GM23338 (cell line): ENCODE measurements at regions not wholly inside any gene's neighbourhood (a gene's known extent, or its start where the extent isn't known, plus 50 kb on each side); places are given as distances from the start of the nearest gene placed in this dataset.
A peak's percentile ranks its signal among the peaks of the same experiment; 100 is the strongest.

ENCODE experiments used
- ATAC-seq: fragments of 200-7000 bp; cut with Tn5 transposase; 3 replicates; pipeline ENCODE4 v1.9.1; 2020
- DNase-seq: peaks from one replicate; pipeline ENCODE4 v3.0.0-alpha.2; 2015; ENCODE audit warnings: low spot score
- H2AFZ ChIP-seq: fragments of 200-600 bp; sonication (generic); 2 replicates; pipeline ENCODE4 v1.8.0; 2016; ENCODE audit warnings: antibody characterized with exemption, mild to moderate bottlenecking, moderate library complexity
- H3F3A ChIP-seq: fragments of 200-600 bp; sonication (generic); replicated peaks from 2 replicates; pipeline ENCODE4 v1.8.0; 2017; ENCODE audit warnings: antibody characterized with exemption, mixed run types, low read depth
- H3K27ac ChIP-seq: fragments of 200-600 bp; sonication (generic); 2 replicates; pipeline ENCODE4 v1.6.1; 2016; ENCODE audit warnings: low read depth
- H3K27me3 ChIP-seq: fragments of 200-600 bp; sonication (generic); 2 replicates; pipeline ENCODE4 v1.8.0; 2016; ENCODE audit warnings: mild to moderate bottlenecking, mixed run types, moderate library complexity; ENCODE audit not compliant: insufficient read depth
- H3K36me3 ChIP-seq: fragments of 200-600 bp; sonication (generic); 2 replicates; pipeline ENCODE4 v1.8.0; 2016; ENCODE audit warnings: mild to moderate bottlenecking; ENCODE audit not compliant: insufficient read depth
- H3K4me1 ChIP-seq: fragments of 200-600 bp; sonication (generic); 2 replicates; pipeline ENCODE4 v1.8.0; 2016; ENCODE audit warnings: mild to moderate bottlenecking, moderate library complexity; ENCODE audit not compliant: insufficient read depth
- H3K4me2 ChIP-seq: fragments of 200-600 bp; sonication (generic); 2 replicates; pipeline ENCODE4 v1.7.1; 2017; ENCODE audit warnings: mixed run types
- H3K4me3 ChIP-seq: fragments of 200-600 bp; sonication (generic); 2 replicates; pipeline ENCODE4 v1.6.1; 2016; ENCODE audit warnings: mixed run types
- H3K79me2 ChIP-seq: fragments of 200-600 bp; sonication (generic); replicated peaks from 2 replicates; pipeline ENCODE4 v1.8.0; 2017; ENCODE audit warnings: mild to moderate bottlenecking; ENCODE audit not compliant: insufficient read depth
- H3K9me2 ChIP-seq: fragments of 200-600 bp; sonication (generic); 2 replicates; pipeline ENCODE4 v1.8.0; 2017; ENCODE audit not compliant: insufficient read depth
- H4K20me1 ChIP-seq: fragments of 200-600 bp; sonication (generic); replicated peaks from 2 replicates; pipeline ENCODE4 v1.8.0; 2017; ENCODE audit warnings: mild to moderate bottlenecking; ENCODE audit not compliant: insufficient read depth
- H3K27ac Mint-ChIP-seq: 2 replicates; pipeline ENCODE4 v1.8.0; 2020; ENCODE audit warnings: inconsistent platforms, mild to moderate bottlenecking, moderate library complexity, mixed read lengths
- H3K27me3 Mint-ChIP-seq: 3 replicates; pipeline ENCODE4 v1.8.0; 2022; ENCODE audit warnings: low read depth, mild to moderate bottlenecking, moderate library complexity, mixed read lengths, inconsistent platforms; ENCODE audit not compliant: insufficient read depth, poor library complexity
- H3K36me3 Mint-ChIP-seq: 3 replicates; pipeline ENCODE4 v1.8.0; 2021; ENCODE audit warnings: low read depth, mild to moderate bottlenecking, inconsistent platforms, moderate library complexity, mixed read lengths
- H3K4me1 Mint-ChIP-seq: 3 replicates; pipeline ENCODE4 v1.8.0; 2020; ENCODE audit warnings: mild to moderate bottlenecking, inconsistent platforms, mixed read lengths
- H3K4me3 Mint-ChIP-seq: 3 replicates; pipeline ENCODE4 v1.8.0; 2021; ENCODE audit warnings: moderate library complexity, mild to moderate bottlenecking, inconsistent platforms, mixed read lengths
- H3K9me3 Mint-ChIP-seq: 3 replicates; pipeline ENCODE4 v1.8.0; 2020; ENCODE audit warnings: moderate library complexity, mild to moderate bottlenecking, inconsistent platforms, mixed read lengths
- CREB1 ChIP-seq: fragments of 250-450 bp; sonication (Bioruptor Pico); IDR thresholded peaks from 2 replicates; pipeline ENCODE4 v1.5.0; 2020; ENCODE audit warnings: low read depth, mild to moderate bottlenecking, moderate library complexity
- EZH2 ChIP-seq: fragments of 200-600 bp; sonication (generic); IDR thresholded peaks from one replicate; pipeline ENCODE4 v1.8.0; 2017; ENCODE audit warnings: antibody characterized with exemption, mild to moderate bottlenecking, low read depth; ENCODE audit not compliant: unreplicated experiment
- EZH2phosphoT487 ChIP-seq: fragments of 200-600 bp; sonication (generic); IDR thresholded peaks from one replicate; pipeline ENCODE4 v1.8.1; 2018; ENCODE audit warnings: antibody characterized with exemption; ENCODE audit not compliant: unreplicated experiment
- JUNB ChIP-seq: IDR thresholded peaks from one replicate; pipeline ENCODE4 v1.6.1; 2016; ENCODE audit warnings: antibody characterized with exemption; ENCODE audit not compliant: unreplicated experiment
- NANOG ChIP-seq: IDR thresholded peaks from 2 replicates; pipeline ENCODE4 v1.6.1; 2016; ENCODE audit warnings: antibody characterized with exemption, borderline replicate concordance
- POLR2AphosphoS5 ChIP-seq: IDR thresholded peaks from 2 replicates; pipeline ENCODE4 v1.6.1; 2016; ENCODE audit warnings: antibody characterized with exemption, low read depth
- STAT1 ChIP-seq: IDR thresholded peaks from one replicate; pipeline ENCODE4 v1.6.1; 2016; ENCODE audit warnings: antibody characterized with exemption; ENCODE audit not compliant: unreplicated experiment
- ZNF114 ChIP-seq: fragments of 250-450 bp; sonication (Bioruptor Pico); IDR thresholded peaks from 2 replicates; pipeline ENCODE4 v1.5.0; 2020; ENCODE audit warnings: mild to moderate bottlenecking, moderate library complexity
- ZNF331 ChIP-seq: fragments of 250-450 bp; sonication (Bioruptor Pico); IDR thresholded peaks from 2 replicates; pipeline ENCODE4 v1.5.0; 2020; ENCODE audit warnings: low read depth, mild to moderate bottlenecking, moderate library complexity
- TF ChIP-seq, protein P1 (sequence below): IDR thresholded peaks from 2 replicates; pipeline ENCODE4 v1.6.1; 2016; ENCODE audit warnings: antibody characterized with exemption
- TF ChIP-seq, protein P2 (sequence below), 2 experiments: fragments of 200-600 bp in 1 of 2; sonication (generic) in 1 of 2; conservative IDR thresholded peaks; 2 replicates each; pipeline versions ENCODE4 v1.5.1 to v1.6.1; 2016 to 2017; ENCODE audit warnings: antibody characterized with exemption in 2 of 2, low read depth in 2 of 2, mild to moderate bottlenecking in 2 of 2, moderate library complexity in 1 of 2
- TF ChIP-seq, protein P3 (sequence below): IDR thresholded peaks from one replicate; pipeline ENCODE4 v1.6.1; 2018; ENCODE audit warnings: antibody characterized with exemption; ENCODE audit not compliant: unreplicated experiment
- TF ChIP-seq, protein P4 (sequence below): fragments of 250-450 bp; sonication (Bioruptor Pico); IDR thresholded peaks from 2 replicates; pipeline ENCODE4 v1.5.0; 2020; ENCODE audit warnings: mild to moderate bottlenecking, moderate library complexity

DNA sequence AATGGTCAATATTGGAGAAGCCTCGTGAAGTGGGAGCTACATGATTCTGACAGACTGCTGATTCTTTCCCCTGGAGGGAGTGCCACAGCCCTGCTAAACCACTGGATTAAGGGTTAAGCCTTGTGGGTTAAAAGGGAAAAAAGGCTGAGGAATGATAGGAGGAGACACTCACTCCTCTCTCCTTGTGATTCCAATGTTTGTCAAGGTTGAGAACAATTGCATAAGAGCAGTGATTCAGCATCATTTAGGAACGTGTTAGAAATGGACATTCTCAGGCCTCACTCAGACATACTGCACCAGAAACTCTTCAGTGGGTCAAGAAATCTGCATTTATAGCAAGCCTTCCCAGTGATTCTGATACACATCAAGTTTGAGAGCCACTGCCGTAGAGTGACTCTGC, 87.8 kb upstream of the GZMB start:
- no peaks in the 10 kb centered on the region for H3K4me1 Mint-ChIP-seq
- no peaks in the 10 kb centered on the region for H3K9me3 Mint-ChIP-seq
- Histone ChIP-seq H3K9me2 (0 out of 2 replicates have a peak, but pooled peaks cover under 1% of the 10 kb centered on the region), H3F3A (no peaks in the 10 kb centered on the region), H3K36me3 (no peaks in the 10 kb centered on the region), H3K4me2 (no peak overlapping the region), H3K4me1 (no peaks in the 10 kb centered on the region), H3K79me2 (no peaks in the 10 kb centered on the region), H3K27me3 (no peaks in the 10 kb centered on the region), H3K4me3 (no peak overlapping the region), H2AFZ (peak overlapping the region; percentile 69; the same call in 1 of the 2 replicates), H3K27ac (no peak overlapping the region), H4K20me1 (no peaks in the 10 kb centered on the region)
- H3K27me3 Mint-ChIP-seq, result no peaks in the 10 kb centered on the region
- ATAC-seq, result no peak
- DNase-seq, result no peak
- TF ChIP-seq ZNF331 (CRISPR knock-in tag) (no peak), CREB1 (CRISPR knock-in tag) (no peak), EZH2phosphoT487 (no peak), STAT1 (no peak), POLR2AphosphoS5 (no peak), EZH2 (no peak), JUNB (no peak), ZNF114 (CRISPR knock-in tag) (no peak), NANOG (no peak)
- TF ChIP-seq, protein P1, sequence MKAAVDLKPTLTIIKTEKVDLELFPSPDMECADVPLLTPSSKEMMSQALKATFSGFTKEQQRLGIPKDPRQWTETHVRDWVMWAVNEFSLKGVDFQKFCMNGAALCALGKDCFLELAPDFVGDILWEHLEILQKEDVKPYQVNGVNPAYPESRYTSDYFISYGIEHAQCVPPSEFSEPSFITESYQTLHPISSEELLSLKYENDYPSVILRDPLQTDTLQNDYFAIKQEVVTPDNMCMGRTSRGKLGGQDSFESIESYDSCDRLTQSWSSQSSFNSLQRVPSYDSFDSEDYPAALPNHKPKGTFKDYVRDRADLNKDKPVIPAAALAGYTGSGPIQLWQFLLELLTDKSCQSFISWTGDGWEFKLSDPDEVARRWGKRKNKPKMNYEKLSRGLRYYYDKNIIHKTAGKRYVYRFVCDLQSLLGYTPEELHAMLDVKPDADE, result no peak
- TF ChIP-seq, protein P2, sequence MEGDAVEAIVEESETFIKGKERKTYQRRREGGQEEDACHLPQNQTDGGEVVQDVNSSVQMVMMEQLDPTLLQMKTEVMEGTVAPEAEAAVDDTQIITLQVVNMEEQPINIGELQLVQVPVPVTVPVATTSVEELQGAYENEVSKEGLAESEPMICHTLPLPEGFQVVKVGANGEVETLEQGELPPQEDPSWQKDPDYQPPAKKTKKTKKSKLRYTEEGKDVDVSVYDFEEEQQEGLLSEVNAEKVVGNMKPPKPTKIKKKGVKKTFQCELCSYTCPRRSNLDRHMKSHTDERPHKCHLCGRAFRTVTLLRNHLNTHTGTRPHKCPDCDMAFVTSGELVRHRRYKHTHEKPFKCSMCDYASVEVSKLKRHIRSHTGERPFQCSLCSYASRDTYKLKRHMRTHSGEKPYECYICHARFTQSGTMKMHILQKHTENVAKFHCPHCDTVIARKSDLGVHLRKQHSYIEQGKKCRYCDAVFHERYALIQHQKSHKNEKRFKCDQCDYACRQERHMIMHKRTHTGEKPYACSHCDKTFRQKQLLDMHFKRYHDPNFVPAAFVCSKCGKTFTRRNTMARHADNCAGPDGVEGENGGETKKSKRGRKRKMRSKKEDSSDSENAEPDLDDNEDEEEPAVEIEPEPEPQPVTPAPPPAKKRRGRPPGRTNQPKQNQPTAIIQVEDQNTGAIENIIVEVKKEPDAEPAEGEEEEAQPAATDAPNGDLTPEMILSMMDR (conservative IDR thresholded peaks at IDR 0.05; ENCODE audit: low read depth in 2 of 2), result no peak
- TF ChIP-seq, protein P3, sequence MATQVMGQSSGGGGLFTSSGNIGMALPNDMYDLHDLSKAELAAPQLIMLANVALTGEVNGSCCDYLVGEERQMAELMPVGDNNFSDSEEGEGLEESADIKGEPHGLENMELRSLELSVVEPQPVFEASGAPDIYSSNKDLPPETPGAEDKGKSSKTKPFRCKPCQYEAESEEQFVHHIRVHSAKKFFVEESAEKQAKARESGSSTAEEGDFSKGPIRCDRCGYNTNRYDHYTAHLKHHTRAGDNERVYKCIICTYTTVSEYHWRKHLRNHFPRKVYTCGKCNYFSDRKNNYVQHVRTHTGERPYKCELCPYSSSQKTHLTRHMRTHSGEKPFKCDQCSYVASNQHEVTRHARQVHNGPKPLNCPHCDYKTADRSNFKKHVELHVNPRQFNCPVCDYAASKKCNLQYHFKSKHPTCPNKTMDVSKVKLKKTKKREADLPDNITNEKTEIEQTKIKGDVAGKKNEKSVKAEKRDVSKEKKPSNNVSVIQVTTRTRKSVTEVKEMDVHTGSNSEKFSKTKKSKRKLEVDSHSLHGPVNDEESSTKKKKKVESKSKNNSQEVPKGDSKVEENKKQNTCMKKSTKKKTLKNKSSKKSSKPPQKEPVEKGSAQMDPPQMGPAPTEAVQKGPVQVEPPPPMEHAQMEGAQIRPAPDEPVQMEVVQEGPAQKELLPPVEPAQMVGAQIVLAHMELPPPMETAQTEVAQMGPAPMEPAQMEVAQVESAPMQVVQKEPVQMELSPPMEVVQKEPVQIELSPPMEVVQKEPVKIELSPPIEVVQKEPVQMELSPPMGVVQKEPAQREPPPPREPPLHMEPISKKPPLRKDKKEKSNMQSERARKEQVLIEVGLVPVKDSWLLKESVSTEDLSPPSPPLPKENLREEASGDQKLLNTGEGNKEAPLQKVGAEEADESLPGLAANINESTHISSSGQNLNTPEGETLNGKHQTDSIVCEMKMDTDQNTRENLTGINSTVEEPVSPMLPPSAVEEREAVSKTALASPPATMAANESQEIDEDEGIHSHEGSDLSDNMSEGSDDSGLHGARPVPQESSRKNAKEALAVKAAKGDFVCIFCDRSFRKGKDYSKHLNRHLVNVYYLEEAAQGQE, result no peak
- TF ChIP-seq, protein P4, sequence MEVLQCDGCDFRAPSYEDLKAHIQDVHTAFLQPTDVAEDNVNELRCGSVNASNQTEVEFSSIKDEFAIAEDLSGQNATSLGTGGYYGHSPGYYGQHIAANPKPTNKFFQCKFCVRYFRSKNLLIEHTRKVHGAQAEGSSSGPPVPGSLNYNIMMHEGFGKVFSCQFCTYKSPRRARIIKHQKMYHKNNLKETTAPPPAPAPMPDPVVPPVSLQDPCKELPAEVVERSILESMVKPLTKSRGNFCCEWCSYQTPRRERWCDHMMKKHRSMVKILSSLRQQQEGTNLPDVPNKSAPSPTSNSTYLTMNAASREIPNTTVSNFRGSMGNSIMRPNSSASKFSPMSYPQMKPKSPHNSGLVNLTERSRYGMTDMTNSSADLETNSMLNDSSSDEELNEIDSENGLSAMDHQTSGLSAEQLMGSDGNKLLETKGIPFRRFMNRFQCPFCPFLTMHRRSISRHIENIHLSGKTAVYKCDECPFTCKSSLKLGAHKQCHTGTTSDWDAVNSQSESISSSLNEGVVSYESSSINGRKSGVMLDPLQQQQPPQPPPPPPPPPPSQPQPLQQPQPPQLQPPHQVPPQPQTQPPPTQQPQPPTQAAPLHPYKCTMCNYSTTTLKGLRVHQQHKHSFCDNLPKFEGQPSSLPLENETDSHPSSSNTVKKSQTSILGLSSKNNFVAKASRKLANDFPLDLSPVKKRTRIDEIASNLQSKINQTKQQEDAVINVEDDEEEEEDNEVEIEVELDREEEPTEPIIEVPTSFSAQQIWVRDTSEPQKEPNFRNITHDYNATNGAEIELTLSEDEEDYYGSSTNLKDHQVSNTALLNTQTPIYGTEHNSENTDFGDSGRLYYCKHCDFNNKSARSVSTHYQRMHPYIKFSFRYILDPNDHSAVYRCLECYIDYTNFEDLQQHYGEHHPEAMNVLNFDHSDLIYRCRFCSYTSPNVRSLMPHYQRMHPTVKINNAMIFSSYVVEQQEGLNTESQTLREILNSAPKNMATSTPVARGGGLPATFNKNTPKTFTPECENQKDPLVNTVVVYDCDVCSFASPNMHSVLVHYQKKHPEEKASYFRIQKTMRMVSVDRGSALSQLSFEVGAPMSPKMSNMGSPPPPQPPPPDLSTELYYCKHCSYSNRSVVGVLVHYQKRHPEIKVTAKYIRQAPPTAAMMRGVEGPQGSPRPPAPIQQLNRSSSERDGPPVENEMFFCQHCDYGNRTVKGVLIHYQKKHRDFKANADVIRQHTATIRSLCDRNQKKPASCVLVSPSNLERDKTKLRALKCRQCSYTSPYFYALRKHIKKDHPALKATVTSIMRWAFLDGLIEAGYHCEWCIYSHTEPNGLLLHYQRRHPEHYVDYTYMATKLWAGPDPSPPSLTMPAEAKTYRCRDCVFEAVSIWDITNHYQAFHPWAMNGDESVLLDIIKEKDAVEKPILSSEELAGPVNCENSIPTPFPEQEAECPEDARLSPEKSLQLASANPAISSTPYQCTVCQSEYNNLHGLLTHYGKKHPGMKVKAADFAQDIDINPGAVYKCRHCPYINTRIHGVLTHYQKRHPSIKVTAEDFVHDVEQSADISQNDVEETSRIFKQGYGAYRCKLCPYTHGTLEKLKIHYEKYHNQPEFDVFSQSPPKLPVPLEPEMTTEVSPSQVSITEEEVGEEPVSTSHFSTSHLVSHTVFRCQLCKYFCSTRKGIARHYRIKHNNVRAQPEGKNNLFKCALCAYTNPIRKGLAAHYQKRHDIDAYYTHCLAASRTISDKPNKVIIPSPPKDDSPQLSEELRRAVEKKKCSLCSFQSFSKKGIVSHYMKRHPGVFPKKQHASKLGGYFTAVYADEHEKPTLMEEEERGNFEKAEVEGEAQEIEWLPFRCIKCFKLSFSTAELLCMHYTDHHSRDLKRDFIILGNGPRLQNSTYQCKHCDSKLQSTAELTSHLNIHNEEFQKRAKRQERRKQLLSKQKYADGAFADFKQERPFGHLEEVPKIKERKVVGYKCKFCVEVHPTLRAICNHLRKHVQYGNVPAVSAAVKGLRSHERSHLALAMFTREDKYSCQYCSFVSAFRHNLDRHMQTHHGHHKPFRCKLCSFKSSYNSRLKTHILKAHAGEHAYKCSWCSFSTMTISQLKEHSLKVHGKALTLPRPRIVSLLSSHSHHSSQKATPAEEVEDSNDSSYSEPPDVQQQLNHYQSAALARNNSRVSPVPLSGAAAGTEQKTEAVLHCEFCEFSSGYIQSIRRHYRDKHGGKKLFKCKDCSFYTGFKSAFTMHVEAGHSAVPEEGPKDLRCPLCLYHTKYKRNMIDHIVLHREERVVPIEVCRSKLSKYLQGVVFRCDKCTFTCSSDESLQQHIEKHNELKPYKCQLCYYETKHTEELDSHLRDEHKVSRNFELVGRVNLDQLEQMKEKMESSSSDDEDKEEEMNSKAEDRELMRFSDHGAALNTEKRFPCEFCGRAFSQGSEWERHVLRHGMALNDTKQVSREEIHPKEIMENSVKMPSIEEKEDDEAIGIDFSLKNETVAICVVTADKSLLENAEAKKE (CRISPR knock-in tag), result no peak
- no peak overlapping the region for H3K27ac Mint-ChIP-seq
- no peaks in the 10 kb centered on the region for H3K36me3 Mint-ChIP-seq
- no peak overlapping the region for H3K4me3 Mint-ChIP-seq
